ENCODE measurements at regions not wholly inside any gene's neighbourhood (a gene's known extent, or its start where the extent isn't known, plus 50 kb on each side); places are given as distances from the start of the nearest gene placed in this dataset.

- peak in 1 of 2 donors; percentile 66 for TF ChIP-seq CTCF (IDR thresholded peaks at IDR 0.05)
- Histone ChIP-seq H3K27me3 (no peaks in the 10 kb centered on the region), H3K27ac (no peak overlapping the region), H3K36me3 (no peaks in the 10 kb centered on the region), H3K4me1 (peaks cover 0 to 3% of the 10 kb centered on the region in 2 donors), H3K9me3 (no peaks in the 10 kb centered on the region), H3K4me3 (peak overlapping the region; percentile 5 to 18)
- peak; percentile 83 for DNase-seq (ENCODE audit: low spot score)
Observed at GRCh38 chrX:131783555-131784308, 239.4 kb upstream of the STK26 start.

- no peak overlapping the region for H3K27ac ChIP-seq
- peaks cover 0 to 6% of the 10 kb centered on the region in 2 donors for H3K4me1 ChIP-seq
- no peaks in the 10 kb centered on the region for H3K36me3 ChIP-seq
- H3K9me3 ChIP-seq, result no peaks in the 10 kb centered on the region
- H3K27me3 ChIP-seq, result no peaks in the 10 kb centered on the region
- no peak for DNase-seq (ENCODE audit: low spot score)
- no peak for TF ChIP-seq CTCF (IDR thresholded peaks at IDR 0.05)
- no peak overlapping the region for H3K4me3 ChIP-seq
Observed at GRCh38 chrX:131789664-131790063, 233.4 kb upstream of the STK26 start.

GRCh38 chrX:131791608-131792355 lies 231.3 kb upstream of the STK26 start:
- no peaks in the 10 kb centered on the region for H3K36me3 ChIP-seq
- H3K4me1 ChIP-seq, result peaks cover 0 to 6% of the 10 kb centered on the region in 2 donors
- TF ChIP-seq CTCF (IDR thresholded peaks at IDR 0.05), result no peak
- H3K27ac ChIP-seq, result no peak overlapping the region
- no peak for DNase-seq (ENCODE audit: low spot score)
- peak overlapping the region; percentile 30 to 49 for H3K4me3 ChIP-seq
- no peaks in the 10 kb centered on the region for H3K27me3 ChIP-seq
- no peaks in the 10 kb centered on the region for H3K9me3 ChIP-seq

- Histone ChIP-seq H3K36me3 (no peaks in the 10 kb centered on the region), H3K4me3 (peak overlapping the region; percentile 30 to 49), H3K9me3 (no peaks in the 10 kb centered on the region), H3K4me1 (peaks cover 0 to 6% of the 10 kb centered on the region in 2 donors), H3K27ac (peak overlapping the region; percentile 64 to 70), H3K27me3 (no peaks in the 10 kb centered on the region)
- TF ChIP-seq CTCF (IDR thresholded peaks at IDR 0.05), result peak in 1 of 2 donors; percentile 56
- DNase-seq (ENCODE audit: low spot score), result peak; percentile 90
Observed at GRCh38 chrX:131792356-131792749, 230.7 kb upstream of the STK26 start.

GRCh38 chrX:131792789-131793462 lies 230.2 kb upstream of the STK26 start:
- Histone ChIP-seq H3K27me3 (no peaks in the 10 kb centered on the region), H3K9me3 (no peaks in the 10 kb centered on the region), H3K27ac (peak overlapping the region; percentile 64 to 70), H3K4me1 (peaks cover 0 to 6% of the 10 kb centered on the region in 2 donors), H3K4me3 (peak overlapping the region; percentile 29 to 49), H3K36me3 (no peaks in the 10 kb centered on the region)
- peak; percentile 82 for DNase-seq (ENCODE audit: low spot score)
- peak; percentile 6 to 67 for TF ChIP-seq CTCF (IDR thresholded peaks at IDR 0.05)
